Lower leg skin (tissue), 3 donors: ENCODE measurements at regions not wholly inside any gene's neighbourhood (a gene's known extent, or its start where the extent isn't known, plus 50 kb on each side); places are given as distances from the start of the nearest gene placed in this dataset.

ENCODE experiments used
- POLR2A ChIP-seq, 2 donors: fragments of 450-650 bp; IDR thresholded peaks; one replicate each; pipeline ENCODE4 v1.6.1; 2016 to 2017; ENCODE audit warnings: antibody characterized with exemption in 2 of 2, mild to moderate bottlenecking in 1 of 2, moderate library complexity in 1 of 2
- TF ChIP-seq, protein P1 (sequence below), 3 donors: fragments of 450-650 bp; IDR thresholded peaks; one replicate each; pipeline ENCODE4 v1.5.1; 2016; ENCODE audit warnings: antibody characterized with exemption in 3 of 3, mild to moderate bottlenecking in 3 of 3, moderate library complexity in 2 of 3

GRCh38 chr6:10315034-10315433 lies 99.8 kb downstream of the TFAP2A start:
- TF ChIP-seq, protein P1, sequence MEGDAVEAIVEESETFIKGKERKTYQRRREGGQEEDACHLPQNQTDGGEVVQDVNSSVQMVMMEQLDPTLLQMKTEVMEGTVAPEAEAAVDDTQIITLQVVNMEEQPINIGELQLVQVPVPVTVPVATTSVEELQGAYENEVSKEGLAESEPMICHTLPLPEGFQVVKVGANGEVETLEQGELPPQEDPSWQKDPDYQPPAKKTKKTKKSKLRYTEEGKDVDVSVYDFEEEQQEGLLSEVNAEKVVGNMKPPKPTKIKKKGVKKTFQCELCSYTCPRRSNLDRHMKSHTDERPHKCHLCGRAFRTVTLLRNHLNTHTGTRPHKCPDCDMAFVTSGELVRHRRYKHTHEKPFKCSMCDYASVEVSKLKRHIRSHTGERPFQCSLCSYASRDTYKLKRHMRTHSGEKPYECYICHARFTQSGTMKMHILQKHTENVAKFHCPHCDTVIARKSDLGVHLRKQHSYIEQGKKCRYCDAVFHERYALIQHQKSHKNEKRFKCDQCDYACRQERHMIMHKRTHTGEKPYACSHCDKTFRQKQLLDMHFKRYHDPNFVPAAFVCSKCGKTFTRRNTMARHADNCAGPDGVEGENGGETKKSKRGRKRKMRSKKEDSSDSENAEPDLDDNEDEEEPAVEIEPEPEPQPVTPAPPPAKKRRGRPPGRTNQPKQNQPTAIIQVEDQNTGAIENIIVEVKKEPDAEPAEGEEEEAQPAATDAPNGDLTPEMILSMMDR (IDR thresholded peaks at IDR 0.05), result no peak
- TF ChIP-seq POLR2A (IDR thresholded peaks at IDR 0.05), result no peak
